Spleen (tissue), 7 donors: ENCODE measurements at regions not wholly inside any gene's neighbourhood (a gene's known extent, or its start where the extent isn't known, plus 50 kb on each side); places are given as distances from the start of the nearest gene placed in this dataset.

Source experiments
- POLR2A ChIP-seq, 3 donors: fragments of 450-650 bp; IDR thresholded peaks; one replicate each; pipeline ENCODE4 v1.5.1; 2017; ENCODE audit warnings: antibody characterized with exemption in 3 of 3, mild to moderate bottlenecking in 1 of 3
- TF ChIP-seq, protein P1 (sequence below), 11 experiments: fragments of 200-600 bp in 7 of 11; fragments of 450-650 bp in 4 of 11; sonication (generic) in 4 of 11; IDR thresholded peaks in 8 of 11; conservative IDR thresholded peaks in 3 of 11; 1 replicate in 7 of 11; 2 replicates in 4 of 11; pipeline versions ENCODE4 v1.4.0 to v1.8.0; 2016 to 2021; ENCODE audit warnings: antibody characterized with exemption in 11 of 11, inconsistent platforms in 4 of 11, mild to moderate bottlenecking in 1 of 11
- donor health status: DM: no; HTN: no; CAD: no; lungs with moderate emphysema.
- donor health status: DM: no; HTN: no; CAD: no.
- donor health status: DM: no; HTN: no; CAD: no.

DNA sequence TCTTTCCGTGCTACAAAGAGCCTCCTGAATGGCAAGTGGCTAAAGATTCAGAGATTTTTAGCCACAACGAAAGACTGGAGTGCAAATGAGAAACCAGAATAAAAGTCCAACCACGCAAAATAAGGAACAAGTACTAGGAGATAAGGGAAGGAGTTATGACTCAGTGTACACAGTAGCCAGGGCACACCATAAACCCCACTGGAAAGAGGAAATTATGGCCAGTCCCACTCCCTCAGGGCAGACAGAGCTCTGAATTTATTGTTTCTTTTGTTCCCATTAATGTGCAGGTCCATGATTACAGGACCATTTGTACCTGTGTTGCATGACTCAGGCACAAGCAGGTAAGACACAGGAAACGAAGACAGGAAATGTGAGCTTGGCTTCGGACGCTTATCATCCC lies 150.3 kb upstream of the PREP start:
- TF ChIP-seq, protein P1, sequence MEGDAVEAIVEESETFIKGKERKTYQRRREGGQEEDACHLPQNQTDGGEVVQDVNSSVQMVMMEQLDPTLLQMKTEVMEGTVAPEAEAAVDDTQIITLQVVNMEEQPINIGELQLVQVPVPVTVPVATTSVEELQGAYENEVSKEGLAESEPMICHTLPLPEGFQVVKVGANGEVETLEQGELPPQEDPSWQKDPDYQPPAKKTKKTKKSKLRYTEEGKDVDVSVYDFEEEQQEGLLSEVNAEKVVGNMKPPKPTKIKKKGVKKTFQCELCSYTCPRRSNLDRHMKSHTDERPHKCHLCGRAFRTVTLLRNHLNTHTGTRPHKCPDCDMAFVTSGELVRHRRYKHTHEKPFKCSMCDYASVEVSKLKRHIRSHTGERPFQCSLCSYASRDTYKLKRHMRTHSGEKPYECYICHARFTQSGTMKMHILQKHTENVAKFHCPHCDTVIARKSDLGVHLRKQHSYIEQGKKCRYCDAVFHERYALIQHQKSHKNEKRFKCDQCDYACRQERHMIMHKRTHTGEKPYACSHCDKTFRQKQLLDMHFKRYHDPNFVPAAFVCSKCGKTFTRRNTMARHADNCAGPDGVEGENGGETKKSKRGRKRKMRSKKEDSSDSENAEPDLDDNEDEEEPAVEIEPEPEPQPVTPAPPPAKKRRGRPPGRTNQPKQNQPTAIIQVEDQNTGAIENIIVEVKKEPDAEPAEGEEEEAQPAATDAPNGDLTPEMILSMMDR (IDR thresholded peaks at IDR 0.05 in 8 of 11, conservative IDR thresholded peaks at IDR 0.05 in 3 of 11), result no peak
- TF ChIP-seq POLR2A (IDR thresholded peaks at IDR 0.05), result no peak
